Keratinocyte (primary cell): ENCODE measurements at regions not wholly inside any gene's neighbourhood (a gene's known extent, or its start where the extent isn't known, plus 50 kb on each side); places are given as distances from the start of the nearest gene placed in this dataset.

ENCODE experiments used
- CTCF ChIP-seq, 3 experiments: IDR thresholded peaks in 1 of 3; conservative IDR thresholded peaks in 1 of 3; optimal IDR thresholded peaks in 1 of 3; 2 replicates in 2 of 3; 3 replicates in 1 of 3; pipeline versions ENCODE3 to v1.5.1; 2011; ENCODE audit warnings: low read length in 3 of 3, mild to moderate bottlenecking in 3 of 3, moderate library complexity in 2 of 3, control low read depth in 1 of 3, inconsistent platforms in 1 of 3; ENCODE audit not compliant: insufficient read depth in 2 of 3; ENCODE audit errors: extremely low read depth in 1 of 3
- EZH2 ChIP-seq: IDR thresholded peaks from one replicate; pipeline ENCODE4 v1.6.1; 2012; ENCODE audit warnings: inconsistent platforms, mild to moderate bottlenecking, low read length, moderate library complexity

- TF ChIP-seq CTCF (optimal IDR thresholded peaks at IDR 0.05 in 1 of 3, IDR thresholded peaks at IDR 0.05 in 1 of 3, conservative IDR thresholded peaks at IDR 0.05 in 1 of 3; ENCODE audit: extremely low read depth in 1 of 3, insufficient read depth in 2 of 3, low read length in 3 of 3) (no peak), EZH2 (no peak)
Observed at GRCh38 chr11:134923441-134923840, 511.4 kb upstream of the B3GAT1 start.
